ENCODE measurements at regions not wholly inside any gene's neighbourhood (a gene's known extent, or its start where the extent isn't known, plus 50 kb on each side); places are given as distances from the start of the nearest gene placed in this dataset.

- H3K27me3 Mint-ChIP-seq = peaks cover 0 to 2% of the 10 kb centered on the region in 2 donors
- POLR2A ChIA-PET = no interaction called here
Observed at GRCh38 chr5:143499480-143500114, 96.1 kb upstream of the NR3C1 start.

GRCh38 chr5:143498821-143499220 lies 95.3 kb upstream of the NR3C1 start:
- Histone ChIP-seq H3K36me3 (ENCODE audit: insufficient read depth, low read length) (no peaks in the 10 kb centered on the region), H3K4me3 (ENCODE audit: low read length) (no peak overlapping the region), H3K4me1 (ENCODE audit: insufficient read depth, low read length) (no peaks in the 10 kb centered on the region), H3K27me3 (ENCODE audit: insufficient read depth, low read length, poor library complexity, severe bottlenecking) (no peaks in the 10 kb centered on the region), H3K9me3 (ENCODE audit: low read length) (no peaks in the 10 kb centered on the region), H3K27ac (ENCODE audit: low read depth, low read length) (no peak overlapping the region)
- CTCF ChIA-PET = no interaction called here
- DNase-seq = no peak
- no peaks in the 10 kb centered on the region for H3K36me3 Mint-ChIP-seq
- H3K27ac Mint-ChIP-seq = no peak overlapping the region
- H3K9me3 Mint-ChIP-seq = no peaks in the 10 kb centered on the region
- H3K4me1 Mint-ChIP-seq = no peaks in the 10 kb centered on the region
- no peak overlapping the region for H3K4me3 Mint-ChIP-seq
- peaks cover 0 to 2% of the 10 kb centered on the region in 2 donors for H3K27me3 Mint-ChIP-seq
- POLR2A ChIA-PET = no interaction called here

More at GRCh38 chr5:143499480-143500114, 96.1 kb upstream of the NR3C1 start:
- Histone ChIP-seq H3K36me3 (ENCODE audit: insufficient read depth, low read length) (no peaks in the 10 kb centered on the region), H3K9me3 (ENCODE audit: low read length) (no peaks in the 10 kb centered on the region), H3K27ac (ENCODE audit: low read depth, low read length) (no peak overlapping the region), H3K4me1 (ENCODE audit: insufficient read depth, low read length) (no peaks in the 10 kb centered on the region), H3K27me3 (ENCODE audit: insufficient read depth, low read length, poor library complexity, severe bottlenecking) (no peaks in the 10 kb centered on the region), H3K4me3 (ENCODE audit: low read length) (no peak overlapping the region)
- Mint-ChIP-seq H3K36me3 (no peaks in the 10 kb centered on the region), H3K27ac (no peak overlapping the region), H3K9me3 (no peaks in the 10 kb centered on the region), H3K4me3 (no peak overlapping the region), H3K4me1 (no peaks in the 10 kb centered on the region)
- CTCF ChIA-PET = no interaction called here
- DNase-seq = no peak

DNA sequence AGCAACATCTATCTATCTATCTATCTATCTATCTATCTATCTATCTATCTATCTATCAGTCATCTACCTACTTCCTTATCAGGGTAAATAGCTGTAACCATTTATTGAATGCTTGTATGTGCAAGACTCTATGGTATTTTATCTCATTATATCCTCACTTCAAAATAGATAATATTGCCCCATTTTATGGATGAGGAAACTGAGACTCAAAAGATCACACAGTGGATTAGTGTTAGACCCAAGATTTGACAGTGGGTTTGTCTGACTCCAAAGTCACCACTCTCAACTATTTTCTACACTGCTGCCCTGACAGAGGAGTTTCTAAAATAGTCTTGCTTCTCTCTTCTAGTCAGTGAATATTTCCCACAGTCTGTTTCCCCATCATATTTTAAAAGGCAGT lies 94.3 kb upstream of the NR3C1 start:
- Mint-ChIP-seq H3K27ac (no peak overlapping the region), H3K9me3 (no peaks in the 10 kb centered on the region), H3K27me3 (peaks cover 0 to 2% of the 10 kb centered on the region in 2 donors), H3K36me3 (peaks cover 0 to 2% (median 0%) of the 10 kb centered on the region in 3 donors), H3K4me1 (no peaks in the 10 kb centered on the region), H3K4me3 (no peak overlapping the region)
- DNase-seq = no peak
- Histone ChIP-seq H3K9me3 (ENCODE audit: low read length) (no peaks in the 10 kb centered on the region), H3K36me3 (ENCODE audit: insufficient read depth, low read length) (no peaks in the 10 kb centered on the region), H3K27me3 (ENCODE audit: insufficient read depth, low read length, poor library complexity, severe bottlenecking) (no peaks in the 10 kb centered on the region), H3K4me3 (ENCODE audit: low read length) (no peak overlapping the region), H3K27ac (ENCODE audit: low read depth, low read length) (no peak overlapping the region), H3K4me1 (ENCODE audit: insufficient read depth, low read length) (no peaks in the 10 kb centered on the region)
- ChIA-PET POLR2A (no interaction called here), CTCF (no interaction called here)

DNA sequence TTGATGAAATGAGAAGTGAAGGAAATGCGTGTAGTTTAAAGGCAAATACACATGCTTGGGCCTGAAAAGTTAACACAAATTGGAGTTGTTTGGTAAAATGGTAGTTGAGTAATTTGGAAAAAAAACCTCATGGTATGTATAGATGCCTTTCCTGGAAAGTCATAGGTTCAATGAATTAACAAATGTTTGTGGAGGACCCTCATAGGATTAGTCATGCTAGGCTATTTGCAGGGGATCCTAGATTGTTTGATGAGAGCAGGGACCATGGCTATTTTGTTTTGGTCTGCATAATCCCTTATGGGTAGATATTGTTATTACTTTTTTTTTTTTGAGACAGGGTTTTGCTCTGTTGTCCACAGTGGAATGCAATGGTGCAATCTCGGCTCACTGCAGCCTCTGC lies 93.5 kb upstream of the NR3C1 start:
- peaks cover 0 to 2% (median 0%) of the 10 kb centered on the region in 5 donors for H3K9me3 Mint-ChIP-seq
- Histone ChIP-seq H3K4me3 (ENCODE audit: low read length) (no peak overlapping the region), H3K27me3 (ENCODE audit: insufficient read depth, low read length, poor library complexity, severe bottlenecking) (no peaks in the 10 kb centered on the region), H3K9me3 (ENCODE audit: low read length) (no peaks in the 10 kb centered on the region), H3K27ac (ENCODE audit: low read depth, low read length) (no peak overlapping the region), H3K36me3 (ENCODE audit: insufficient read depth, low read length) (no peaks in the 10 kb centered on the region), H3K4me1 (ENCODE audit: insufficient read depth, low read length) (no peaks in the 10 kb centered on the region)
- ChIA-PET CTCF (no interaction called here), POLR2A (no interaction called here)
- H3K4me3 Mint-ChIP-seq = no peak overlapping the region
- peaks cover 0 to 2% of the 10 kb centered on the region in 2 donors for H3K27me3 Mint-ChIP-seq
- no peak for DNase-seq
- no peak overlapping the region for H3K27ac Mint-ChIP-seq
- no peaks in the 10 kb centered on the region for H3K4me1 Mint-ChIP-seq
- H3K36me3 Mint-ChIP-seq = peaks cover 0 to 7% (median 0%) of the 10 kb centered on the region in 3 donors

GRCh38 chr5:143495821-143496275 lies 92.4 kb upstream of the NR3C1 start:
- ChIA-PET CTCF (no interaction called here), POLR2A (no interaction called here)
- Mint-ChIP-seq H3K9me3 (peaks cover 0 to 2% (median 0%) of the 10 kb centered on the region in 5 donors), H3K27ac (no peak overlapping the region), H3K4me1 (no peaks in the 10 kb centered on the region), H3K4me3 (no peak overlapping the region), H3K27me3 (peaks cover 0 to 2% of the 10 kb centered on the region in 2 donors), H3K36me3 (peaks cover 0 to 7% (median 0%) of the 10 kb centered on the region in 3 donors)
- H3K27me3 ChIP-seq (ENCODE audit: insufficient read depth, low read length, poor library complexity, severe bottlenecking) = no peaks in the 10 kb centered on the region
- no peak for DNase-seq
- no peaks in the 10 kb centered on the region for H3K4me1 ChIP-seq (ENCODE audit: insufficient read depth, low read length)
- H3K27ac ChIP-seq (ENCODE audit: low read depth, low read length) = no peak overlapping the region
- no peaks in the 10 kb centered on the region for H3K9me3 ChIP-seq (ENCODE audit: low read length)
- no peak overlapping the region for H3K4me3 ChIP-seq (ENCODE audit: low read length)
- no peaks in the 10 kb centered on the region for H3K36me3 ChIP-seq (ENCODE audit: insufficient read depth, low read length)

DNA sequence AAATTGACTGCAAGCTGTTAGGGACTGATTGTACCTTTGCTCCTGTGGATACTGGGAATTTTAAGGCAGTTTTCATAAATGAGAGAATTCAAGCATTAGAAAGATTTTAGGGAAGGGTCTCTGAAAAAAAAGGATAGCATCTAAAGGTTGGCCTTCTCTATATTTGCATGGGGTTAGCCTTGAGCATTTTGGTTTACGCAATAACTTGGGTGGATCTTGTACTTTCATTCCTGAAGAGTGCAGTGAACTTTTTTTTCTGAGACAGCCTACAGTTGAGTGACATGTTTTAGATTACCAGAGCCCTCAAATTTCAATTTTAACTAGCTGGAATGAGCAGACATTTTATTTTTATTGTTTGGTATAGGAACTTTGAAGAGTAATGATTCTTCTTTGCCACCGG lies 91.6 kb upstream of the NR3C1 start:
- Histone ChIP-seq H3K9me3 (ENCODE audit: low read length) (no peaks in the 10 kb centered on the region), H3K36me3 (ENCODE audit: insufficient read depth, low read length) (no peaks in the 10 kb centered on the region), H3K4me1 (ENCODE audit: insufficient read depth, low read length) (no peaks in the 10 kb centered on the region), H3K4me3 (ENCODE audit: low read length) (no peak overlapping the region), H3K27me3 (ENCODE audit: insufficient read depth, low read length, poor library complexity, severe bottlenecking) (no peaks in the 10 kb centered on the region), H3K27ac (ENCODE audit: low read depth, low read length) (no peak overlapping the region)
- Mint-ChIP-seq H3K27ac (no peak overlapping the region), H3K4me3 (no peak overlapping the region), H3K36me3 (peaks cover 0 to 7% (median 0%) of the 10 kb centered on the region in 3 donors), H3K9me3 (peaks cover 0 to 2% (median 0%) of the 10 kb centered on the region in 5 donors), H3K27me3 (peaks cover 0 to 2% of the 10 kb centered on the region in 2 donors), H3K4me1 (no peaks in the 10 kb centered on the region)
- DNase-seq = no peak
- CTCF ChIA-PET = no interaction called here
- POLR2A ChIA-PET = no interaction called here

DNA sequence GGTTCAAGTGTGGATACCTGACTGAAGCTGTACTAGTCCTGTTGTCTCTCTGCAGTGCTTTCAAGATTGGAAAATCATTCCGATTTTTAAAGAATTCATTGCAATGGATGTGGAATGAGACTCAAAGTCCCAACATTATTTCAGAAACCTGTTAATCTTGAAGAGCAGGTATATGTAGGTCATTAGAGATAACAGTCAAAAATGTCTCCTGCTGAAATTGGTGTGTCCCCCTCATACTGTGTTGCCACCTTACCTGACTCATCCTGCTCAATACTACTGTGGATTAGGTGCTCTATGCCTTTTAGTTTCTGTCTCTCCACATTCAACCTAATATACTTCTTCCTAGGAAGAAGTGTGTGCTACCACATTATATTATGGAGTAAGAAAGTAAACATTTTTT lies 91.1 kb upstream of the NR3C1 start:
- no peak overlapping the region for H3K4me3 ChIP-seq (ENCODE audit: low read length)
- DNase-seq = no peak
- no peaks in the 10 kb centered on the region for H3K36me3 ChIP-seq (ENCODE audit: insufficient read depth, low read length)
- no peaks in the 10 kb centered on the region for H3K4me1 ChIP-seq (ENCODE audit: insufficient read depth, low read length)
- H3K4me1 Mint-ChIP-seq = no peaks in the 10 kb centered on the region
- ChIA-PET CTCF (no interaction called here), POLR2A (no interaction called here)
- H3K27ac Mint-ChIP-seq = no peak overlapping the region
- peaks cover 0 to 2% (median 0%) of the 10 kb centered on the region in 5 donors for H3K9me3 Mint-ChIP-seq
- peaks cover 0 to 7% (median 0%) of the 10 kb centered on the region in 3 donors for H3K36me3 Mint-ChIP-seq
- peaks cover 0 to 2% of the 10 kb centered on the region in 2 donors for H3K27me3 Mint-ChIP-seq
- H3K4me3 Mint-ChIP-seq = no peak overlapping the region
- H3K9me3 ChIP-seq (ENCODE audit: low read length) = no peaks in the 10 kb centered on the region
- no peak overlapping the region for H3K27ac ChIP-seq (ENCODE audit: low read depth, low read length)
- no peaks in the 10 kb centered on the region for H3K27me3 ChIP-seq (ENCODE audit: insufficient read depth, low read length, poor library complexity, severe bottlenecking)

- ChIA-PET CTCF (interaction anchor here (1.2 kb wide), 1 partner anchor 12 kb away, joined by 3 read pairs; no protein-coding TSS in a partner anchor), POLR2A (no interaction called here)
- Mint-ChIP-seq H3K4me3 (no peak overlapping the region), H3K36me3 (peaks cover 0 to 7% (median 0%) of the 10 kb centered on the region in 3 donors), H3K9me3 (peaks cover 0 to 2% (median 0%) of the 10 kb centered on the region in 5 donors), H3K4me1 (no peaks in the 10 kb centered on the region), H3K27me3 (peaks cover 0 to 2% of the 10 kb centered on the region in 2 donors), H3K27ac (no peak overlapping the region)
- no peaks in the 10 kb centered on the region for H3K4me1 ChIP-seq (ENCODE audit: insufficient read depth, low read length)
- no peak overlapping the region for H3K4me3 ChIP-seq (ENCODE audit: low read length)
- no peak for DNase-seq
- H3K36me3 ChIP-seq (ENCODE audit: insufficient read depth, low read length) = no peaks in the 10 kb centered on the region
- no peaks in the 10 kb centered on the region for H3K27me3 ChIP-seq (ENCODE audit: insufficient read depth, low read length, poor library complexity, severe bottlenecking)
- H3K27ac ChIP-seq (ENCODE audit: low read depth, low read length) = no peak overlapping the region
- no peaks in the 10 kb centered on the region for H3K9me3 ChIP-seq (ENCODE audit: low read length)
Observed at GRCh38 chr5:143494162-143494561, 90.7 kb upstream of the NR3C1 start.

Data from CD8-positive, alpha-beta memory T cell (primary cell).